ENCODE measurements at regions not wholly inside any gene's neighbourhood (a gene's known extent, or its start where the extent isn't known, plus 50 kb on each side); places are given as distances from the start of the nearest gene placed in this dataset.
A peak's percentile ranks its signal among the peaks of the same experiment; 100 is the strongest.

GRCh38 chr16:79716645-79717332 lies 116.3 kb upstream of the MAF start:
- H3K27ac ChIP-seq (ENCODE audit: low read depth in 1 of 3, low read length in 2 of 3): peak overlapping the region in 1 of 3 donors; percentile 69
- WGBS, 3 donors: 53 to 71% (median 60%) methylated on average over 7 of the region's 7 CpGs
- FAIRE-seq: no peak

GRCh38 chr16:79715061-79715460 lies 114.5 kb upstream of the MAF start:
- WGBS, 3 donors: 44 to 56% (median 55%) methylated on average over 4 of the region's 4 CpGs
- Histone ChIP-seq H3K4me3 (ENCODE audit: low read depth in 1 of 3, low read length in 3 of 3) (no peak overlapping the region), H3K36me3 (ENCODE audit: control insufficient read depth in 3 of 3, insufficient read depth in 2 of 3, low read depth in 1 of 3, low read length in 3 of 3) (no peaks in the 10 kb centered on the region), H3K4me1 (ENCODE audit: control insufficient read depth in 3 of 3, insufficient read depth in 2 of 3, low read depth in 1 of 3, low read length in 2 of 3) (peaks cover 0 to 64% (median 0%) of the 10 kb centered on the region in 3 donors), H3K27me3 (ENCODE audit: control insufficient read depth in 3 of 3, insufficient read depth in 3 of 3, low read length in 3 of 3) (no peaks in the 10 kb centered on the region), H3K9me3 (ENCODE audit: control insufficient read depth in 2 of 2, insufficient read depth in 1 of 2, low read depth in 1 of 2, low read length in 1 of 2) (peaks cover 0 to 3% of the 10 kb centered on the region in 2 donors), H3K27ac (ENCODE audit: low read depth in 1 of 3, low read length in 2 of 3) (peak overlapping the region in 1 of 3 donors; percentile 52)
- FAIRE-seq: no peak
- peak in 1 of 2 donors; percentile 50 for DNase-seq

More at GRCh38 chr16:79716645-79717332, 116.3 kb upstream of the MAF start:
- Histone ChIP-seq H3K4me3 (ENCODE audit: low read depth in 1 of 3, low read length in 3 of 3) (no peak overlapping the region), H3K27me3 (ENCODE audit: control insufficient read depth in 3 of 3, insufficient read depth in 3 of 3, low read length in 3 of 3) (no peaks in the 10 kb centered on the region), H3K4me1 (ENCODE audit: control insufficient read depth in 3 of 3, insufficient read depth in 2 of 3, low read depth in 1 of 3, low read length in 2 of 3) (peaks cover 0 to 69% (median under 1%) of the 10 kb centered on the region in 3 donors), H3K9me3 (ENCODE audit: control insufficient read depth in 2 of 2, insufficient read depth in 1 of 2, low read depth in 1 of 2, low read length in 1 of 2) (peaks cover 0 to 3% of the 10 kb centered on the region in 2 donors), H3K36me3 (ENCODE audit: control insufficient read depth in 3 of 3, insufficient read depth in 2 of 3, low read depth in 1 of 3, low read length in 3 of 3) (no peaks in the 10 kb centered on the region)
- DNase-seq: no peak

- DNase-seq (no peak), FAIRE-seq (no peak)
- H3K4me3 ChIP-seq (ENCODE audit: low read depth in 1 of 3, low read length in 3 of 3): no peak overlapping the region
- H3K27ac ChIP-seq (ENCODE audit: low read depth in 1 of 3, low read length in 2 of 3): peak overlapping the region in 1 of 3 donors; percentile 52
- WGBS, 3 donors: 8 to 59% (median 32%) methylated on average over 1 of the region's 1 CpG
- no peaks in the 10 kb centered on the region for H3K27me3 ChIP-seq (ENCODE audit: control insufficient read depth in 3 of 3, insufficient read depth in 3 of 3, low read length in 3 of 3)
- H3K36me3 ChIP-seq (ENCODE audit: control insufficient read depth in 3 of 3, insufficient read depth in 2 of 3, low read depth in 1 of 3, low read length in 3 of 3): no peaks in the 10 kb centered on the region
- peaks cover 0 to 63% (median 0%) of the 10 kb centered on the region in 3 donors for H3K4me1 ChIP-seq (ENCODE audit: control insufficient read depth in 3 of 3, insufficient read depth in 2 of 3, low read depth in 1 of 3, low read length in 2 of 3)
- peaks cover 0 to 3% of the 10 kb centered on the region in 2 donors for H3K9me3 ChIP-seq (ENCODE audit: control insufficient read depth in 2 of 2, insufficient read depth in 1 of 2, low read depth in 1 of 2, low read length in 1 of 2)
These were observed 113.9 kb upstream of the MAF start for GRCh38 chr16:79714440-79714839.

DNA sequence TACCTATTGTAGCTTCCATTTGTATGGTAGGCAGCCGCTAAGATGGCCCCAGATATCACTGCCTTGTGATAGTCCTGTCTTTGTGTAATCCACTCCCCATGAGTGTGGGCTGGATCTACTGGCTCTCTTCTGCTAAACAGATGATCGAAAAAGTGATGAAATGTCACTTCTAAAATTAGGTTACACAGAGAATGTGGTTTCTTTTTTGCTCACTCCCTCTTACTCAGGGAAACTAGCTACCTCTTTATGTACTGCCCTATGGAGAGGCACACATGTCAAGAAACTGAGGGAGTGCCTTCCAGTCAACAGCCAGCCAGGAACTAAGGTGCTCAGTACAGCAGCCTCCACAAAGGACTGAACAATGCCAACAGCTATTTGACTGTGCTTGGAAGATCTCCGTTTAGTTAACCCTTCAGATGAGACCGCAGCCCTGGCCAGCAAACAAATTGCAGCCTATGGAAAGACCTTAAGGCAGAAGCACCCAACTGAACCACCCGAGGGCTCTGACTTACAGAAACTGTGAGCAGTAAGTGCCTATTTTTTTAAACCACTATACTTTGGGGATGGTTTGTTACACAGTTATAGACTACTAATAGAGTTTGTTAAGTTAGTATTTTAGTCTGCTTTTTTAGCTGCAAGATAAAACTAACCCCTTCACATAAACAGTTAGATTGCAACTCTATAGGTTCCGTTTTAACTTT lies 113.2 kb upstream of the MAF start:
- H3K9me3 ChIP-seq (ENCODE audit: control insufficient read depth in 2 of 2, insufficient read depth in 1 of 2, low read depth in 1 of 2, low read length in 1 of 2): peaks cover 0 to 3% of the 10 kb centered on the region in 2 donors
- no peaks in the 10 kb centered on the region for H3K27me3 ChIP-seq (ENCODE audit: control insufficient read depth in 3 of 3, insufficient read depth in 3 of 3, low read length in 3 of 3)
- 81 to 93% (median 88%) methylated on average over 6 of the region's 6 CpGs for WGBS, 3 donors
- no peak for DNase-seq
- H3K4me1 ChIP-seq (ENCODE audit: control insufficient read depth in 3 of 3, insufficient read depth in 2 of 3, low read depth in 1 of 3, low read length in 2 of 3): peaks cover 0 to 63% (median 0%) of the 10 kb centered on the region in 3 donors
- no peak overlapping the region for H3K27ac ChIP-seq (ENCODE audit: low read depth in 1 of 3, low read length in 2 of 3)
- H3K36me3 ChIP-seq (ENCODE audit: control insufficient read depth in 3 of 3, insufficient read depth in 2 of 3, low read depth in 1 of 3, low read length in 3 of 3): no peaks in the 10 kb centered on the region
- FAIRE-seq: no peak
- no peak overlapping the region for H3K4me3 ChIP-seq (ENCODE audit: low read depth in 1 of 3, low read length in 3 of 3)

DNA sequence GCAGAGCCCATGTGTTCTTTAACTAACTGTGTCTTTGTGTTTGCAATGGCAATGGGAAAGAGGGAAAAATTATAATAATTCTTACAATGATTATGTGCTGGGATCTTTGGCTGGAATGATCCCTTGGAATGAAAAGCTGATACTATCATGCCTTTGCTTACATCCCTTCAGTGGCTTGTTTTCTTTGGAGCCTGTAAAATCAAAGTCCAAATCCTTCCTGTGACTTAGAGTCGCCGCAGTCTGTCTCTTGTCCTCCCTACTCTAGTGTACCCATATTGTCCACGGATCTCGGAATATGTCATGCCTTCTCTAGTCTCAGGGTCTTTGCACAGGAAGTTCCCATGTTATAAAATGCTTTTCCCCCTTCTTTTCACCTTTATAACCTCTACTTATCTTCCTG lies 111.7 kb upstream of the MAF start:
- no peak for FAIRE-seq
- 12 to 68% (median 37%) methylated on average over 4 of the region's 4 CpGs for WGBS, 3 donors
- H3K27ac ChIP-seq (ENCODE audit: low read depth in 1 of 3, low read length in 2 of 3): peak overlapping the region in 1 of 3 donors; percentile 66

GRCh38 chr16:79707876-79708275 lies 107.3 kb upstream of the MAF start:
- peaks cover 0 to 20% (median 4%) of the 10 kb centered on the region in 3 donors for H3K4me1 ChIP-seq (ENCODE audit: control insufficient read depth in 3 of 3, insufficient read depth in 2 of 3, low read depth in 1 of 3, low read length in 2 of 3)
- DNase-seq: peak in 1 of 2 donors; percentile 74
- peak overlapping the region in 1 of 3 donors; percentile 26 for H3K27ac ChIP-seq (ENCODE audit: low read depth in 1 of 3, low read length in 2 of 3)
- no peaks in the 10 kb centered on the region for H3K27me3 ChIP-seq (ENCODE audit: control insufficient read depth in 3 of 3, insufficient read depth in 3 of 3, low read length in 3 of 3)
- 70 to 79% (median 71%) methylated on average over 6 of the region's 6 CpGs for WGBS, 3 donors
- H3K36me3 ChIP-seq (ENCODE audit: control insufficient read depth in 3 of 3, insufficient read depth in 2 of 3, low read depth in 1 of 3, low read length in 3 of 3): no peaks in the 10 kb centered on the region
- FAIRE-seq: no peak
- no peaks in the 10 kb centered on the region for H3K9me3 ChIP-seq (ENCODE audit: control insufficient read depth in 2 of 2, insufficient read depth in 1 of 2, low read depth in 1 of 2, low read length in 1 of 2)
- no peak overlapping the region for H3K4me3 ChIP-seq (ENCODE audit: low read depth in 1 of 3, low read length in 3 of 3)

More for the DNA sequence above, 111.7 kb upstream of the MAF start:
- peak; percentile 75 to 80 for DNase-seq
- Histone ChIP-seq H3K4me1 (ENCODE audit: control insufficient read depth in 3 of 3, insufficient read depth in 2 of 3, low read depth in 1 of 3, low read length in 2 of 3) (peaks cover 0 to 52% (median 4%) of the 10 kb centered on the region in 3 donors), H3K9me3 (ENCODE audit: control insufficient read depth in 2 of 2, insufficient read depth in 1 of 2, low read depth in 1 of 2, low read length in 1 of 2) (peaks cover 0 to 3% of the 10 kb centered on the region in 2 donors), H3K27me3 (ENCODE audit: control insufficient read depth in 3 of 3, insufficient read depth in 3 of 3, low read length in 3 of 3) (no peaks in the 10 kb centered on the region), H3K36me3 (ENCODE audit: control insufficient read depth in 3 of 3, insufficient read depth in 2 of 3, low read depth in 1 of 3, low read length in 3 of 3) (no peaks in the 10 kb centered on the region), H3K4me3 (ENCODE audit: low read depth in 1 of 3, low read length in 3 of 3) (no peak overlapping the region)

DNA sequence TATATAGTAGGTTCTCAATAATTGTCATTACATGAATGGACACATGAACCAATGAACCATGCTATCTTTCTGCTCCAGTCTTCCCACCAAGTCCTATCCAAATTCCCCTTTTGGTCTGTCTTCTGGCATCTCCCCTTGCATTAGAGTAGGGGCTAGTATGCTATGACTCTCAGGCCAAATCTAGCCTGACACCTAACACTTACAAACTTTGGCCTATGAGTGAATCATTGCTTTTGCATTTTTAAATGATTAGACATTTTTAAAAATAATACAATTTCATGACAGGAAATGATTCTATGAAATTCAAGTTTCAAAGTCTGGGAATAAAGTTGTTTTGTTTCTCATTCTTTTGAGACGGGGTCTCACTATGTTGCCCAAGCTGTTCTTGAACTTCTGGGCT lies 102.5 kb upstream of the MAF start:
- H3K36me3 ChIP-seq (ENCODE audit: control insufficient read depth in 3 of 3, insufficient read depth in 2 of 3, low read depth in 1 of 3, low read length in 3 of 3): no peaks in the 10 kb centered on the region
- H3K27me3 ChIP-seq (ENCODE audit: control insufficient read depth in 3 of 3, insufficient read depth in 3 of 3, low read length in 3 of 3): no peaks in the 10 kb centered on the region
- DNase-seq: no peak
- H3K4me1 ChIP-seq (ENCODE audit: control insufficient read depth in 3 of 3, insufficient read depth in 2 of 3, low read depth in 1 of 3, low read length in 2 of 3): peaks cover 0 to 3% (median 0%) of the 10 kb centered on the region in 3 donors
- no peak overlapping the region for H3K4me3 ChIP-seq (ENCODE audit: low read depth in 1 of 3, low read length in 3 of 3)
- no peak overlapping the region for H3K27ac ChIP-seq (ENCODE audit: low read depth in 1 of 3, low read length in 2 of 3)
- H3K9me3 ChIP-seq (ENCODE audit: control insufficient read depth in 2 of 2, insufficient read depth in 1 of 2, low read depth in 1 of 2, low read length in 1 of 2): peaks cover 0 to 6% of the 10 kb centered on the region in 2 donors
- FAIRE-seq: no peak
- WGBS, 3 donors: 88 to 96% (median 93%) methylated on average over 1 of the region's 1 CpG

GRCh38 chr16:79698341-79698753 lies 97.8 kb upstream of the MAF start:
- H3K36me3 ChIP-seq (ENCODE audit: control insufficient read depth in 3 of 3, insufficient read depth in 2 of 3, low read depth in 1 of 3, low read length in 3 of 3): no peaks in the 10 kb centered on the region
- H3K4me3 ChIP-seq (ENCODE audit: low read depth in 1 of 3, low read length in 3 of 3): no peak overlapping the region
- no peak for FAIRE-seq
- 64 to 84% (median 79%) methylated on average over 5 of the region's 5 CpGs for WGBS, 3 donors
- peaks cover 0 to 6% of the 10 kb centered on the region in 2 donors for H3K9me3 ChIP-seq (ENCODE audit: control insufficient read depth in 2 of 2, insufficient read depth in 1 of 2, low read depth in 1 of 2, low read length in 1 of 2)
- DNase-seq: no peak
- H3K27me3 ChIP-seq (ENCODE audit: control insufficient read depth in 3 of 3, insufficient read depth in 3 of 3, low read length in 3 of 3): no peaks in the 10 kb centered on the region
- peak overlapping the region in 1 of 3 donors; percentile 62 for H3K27ac ChIP-seq (ENCODE audit: low read depth in 1 of 3, low read length in 2 of 3)
- no peaks in the 10 kb centered on the region for H3K4me1 ChIP-seq (ENCODE audit: control insufficient read depth in 3 of 3, insufficient read depth in 2 of 3, low read depth in 1 of 3, low read length in 2 of 3)

Measured in small intestine (tissue), 7 donors.